ENCODE measurements at regions not wholly inside any gene's neighbourhood (a gene's known extent, or its start where the extent isn't known, plus 50 kb on each side); places are given as distances from the start of the nearest gene placed in this dataset.

DNA sequence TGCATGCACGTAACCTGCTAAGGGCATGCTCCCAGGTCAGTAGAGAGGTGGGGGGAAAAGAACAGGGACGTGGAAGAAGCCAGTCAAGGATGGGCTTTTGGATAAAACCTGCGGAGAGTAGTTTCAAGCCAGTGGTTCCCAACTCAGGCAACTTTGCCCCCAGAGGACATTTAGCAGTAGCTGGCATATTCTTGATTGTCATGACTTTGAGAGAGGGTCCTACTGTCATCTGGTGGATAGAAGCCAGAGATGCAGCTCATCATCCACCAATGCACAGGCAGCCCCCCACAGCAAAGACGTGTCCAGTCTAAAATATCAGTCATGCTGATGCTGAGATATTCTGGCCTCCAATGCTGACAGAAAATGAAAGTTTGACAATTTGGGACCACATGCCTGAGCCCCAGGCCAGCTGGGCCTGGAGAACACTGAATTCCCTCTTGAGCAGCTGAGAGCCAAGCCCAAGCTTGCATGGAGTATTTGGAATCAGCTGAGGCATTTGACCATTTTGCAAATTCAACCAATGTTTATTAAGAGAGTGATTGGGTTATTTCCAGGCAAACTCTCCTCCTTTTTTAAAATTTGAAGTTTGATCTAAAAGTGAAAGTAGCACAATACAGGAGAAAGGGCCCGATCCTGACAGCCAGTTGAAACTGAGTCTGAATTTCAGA, 110.0 kb upstream of the C7orf33 start:
- Histone ChIP-seq H3K4me1 (ENCODE audit: low read depth, poor library complexity, severe bottlenecking) (peaks cover 5% of the 10 kb centered on the region), H4K20me1 (ENCODE audit: insufficient read depth) (no peaks in the 10 kb centered on the region), H2AFZ (ENCODE audit: low read depth) (no peak overlapping the region), H3K4me2 (no peak overlapping the region), H3K36me3 (ENCODE audit: insufficient read depth) (no peaks in the 10 kb centered on the region), H3K27me3 (ENCODE audit: insufficient read depth, low read depth) (no peaks in the 10 kb centered on the region), H3K27ac (no peak overlapping the region), H3K79me2 (ENCODE audit: insufficient read depth, low read depth) (no peaks in the 10 kb centered on the region), H3K4me3 (IDR thresholded peaks at IDR 0.05; ENCODE audit: insufficient read depth, low read depth, low read length) (no peak overlapping the region), H3K9ac (no peak overlapping the region)
- TF ChIP-seq CTCF (conservative IDR thresholded peaks at IDR 0.05; ENCODE audit: low read depth, low read length) = no peak

DNA sequence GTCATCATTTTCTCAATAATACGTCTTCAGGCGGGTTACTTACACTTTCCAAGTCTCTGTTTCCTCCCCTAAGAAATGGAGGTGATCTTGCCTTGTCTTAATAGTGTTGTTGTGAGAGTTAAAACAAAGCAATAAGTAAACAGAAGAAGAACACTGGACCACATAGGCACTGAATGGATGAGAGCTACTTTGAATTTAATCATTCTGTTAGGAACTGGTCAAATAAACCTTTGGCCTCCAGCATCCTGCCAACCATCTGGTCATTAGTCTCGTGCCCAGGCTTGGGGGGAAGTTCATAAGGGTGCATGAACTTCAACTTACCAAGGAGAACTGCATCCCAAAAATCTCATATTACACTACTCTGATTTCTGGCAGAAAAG, 109.4 kb upstream of the C7orf33 start:
- Histone ChIP-seq H4K20me1 (ENCODE audit: insufficient read depth) (no peaks in the 10 kb centered on the region), H3K27me3 (ENCODE audit: insufficient read depth, low read depth) (no peaks in the 10 kb centered on the region), H3K4me3 (IDR thresholded peaks at IDR 0.05; ENCODE audit: insufficient read depth, low read depth, low read length) (no peak overlapping the region), H3K4me1 (ENCODE audit: low read depth, poor library complexity, severe bottlenecking) (peaks cover 5% of the 10 kb centered on the region), H2AFZ (ENCODE audit: low read depth) (no peak overlapping the region), H3K36me3 (ENCODE audit: insufficient read depth) (no peaks in the 10 kb centered on the region), H3K79me2 (ENCODE audit: insufficient read depth, low read depth) (no peaks in the 10 kb centered on the region), H3K27ac (no peak overlapping the region), H3K4me2 (no peak overlapping the region), H3K9ac (no peak overlapping the region)
- TF ChIP-seq CTCF (conservative IDR thresholded peaks at IDR 0.05; ENCODE audit: low read depth, low read length) = no peak

DNA sequence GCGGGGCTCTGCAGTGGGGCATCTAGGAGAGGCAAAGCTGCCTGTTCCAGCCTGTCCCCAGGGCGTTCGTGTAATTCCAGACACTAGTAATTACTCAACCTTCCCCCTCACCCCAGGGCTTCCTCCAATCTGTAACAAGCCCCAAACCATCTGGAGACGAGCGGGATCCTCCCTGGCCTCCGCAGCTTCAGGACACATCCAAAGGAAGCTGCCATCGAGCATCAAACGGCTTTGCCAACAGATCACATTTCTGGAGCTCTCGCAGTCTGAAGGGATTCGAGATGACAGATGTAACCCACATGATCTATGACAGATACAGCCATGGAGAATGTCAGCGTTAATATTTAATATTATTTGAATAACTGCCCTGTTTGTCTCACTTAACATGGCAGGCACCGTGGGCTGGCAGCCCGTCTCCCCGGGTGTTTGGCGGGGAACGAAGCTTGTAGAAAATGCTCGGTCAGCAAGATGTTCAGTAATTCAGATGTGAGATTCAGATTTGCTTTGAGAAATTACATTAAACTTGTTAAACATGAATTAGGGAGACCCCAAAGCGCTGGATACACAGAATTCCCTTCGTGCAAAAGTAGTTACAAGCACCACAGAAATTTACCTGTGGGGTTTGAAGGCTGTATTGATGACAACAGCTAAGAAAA, 108.5 kb upstream of the C7orf33 start:
- no peak overlapping the region for H3K4me2 ChIP-seq
- TF ChIP-seq CTCF (conservative IDR thresholded peaks at IDR 0.05; ENCODE audit: low read depth, low read length) = no peak
- no peak overlapping the region for H3K9ac ChIP-seq

GRCh38 chr7:148483515-148484308, 106.9 kb upstream of the C7orf33 start:
- Histone ChIP-seq H3K4me1 (ENCODE audit: low read depth, poor library complexity, severe bottlenecking) (peaks cover 5% of the 10 kb centered on the region), H3K79me2 (ENCODE audit: insufficient read depth, low read depth) (no peaks in the 10 kb centered on the region), H3K4me2 (no peak overlapping the region), H3K27me3 (ENCODE audit: insufficient read depth, low read depth) (no peaks in the 10 kb centered on the region), H3K4me3 (IDR thresholded peaks at IDR 0.05; ENCODE audit: insufficient read depth, low read depth, low read length) (no peak overlapping the region), H3K36me3 (ENCODE audit: insufficient read depth) (no peaks in the 10 kb centered on the region), H2AFZ (ENCODE audit: low read depth) (no peak overlapping the region), H3K27ac (no peak overlapping the region), H4K20me1 (ENCODE audit: insufficient read depth) (no peaks in the 10 kb centered on the region), H3K9ac (no peak overlapping the region)
- no peak for TF ChIP-seq CTCF (conservative IDR thresholded peaks at IDR 0.05; ENCODE audit: low read depth, low read length)

More for the DNA sequence above, 108.5 kb upstream of the C7orf33 start:
- no peaks in the 10 kb centered on the region for H3K79me2 ChIP-seq (ENCODE audit: insufficient read depth, low read depth)
- H3K36me3 ChIP-seq (ENCODE audit: insufficient read depth) = no peaks in the 10 kb centered on the region
- no peak overlapping the region for H2AFZ ChIP-seq (ENCODE audit: low read depth)
- H3K27me3 ChIP-seq (ENCODE audit: insufficient read depth, low read depth) = no peaks in the 10 kb centered on the region
- peaks cover 5% of the 10 kb centered on the region for H3K4me1 ChIP-seq (ENCODE audit: low read depth, poor library complexity, severe bottlenecking)
- H3K4me3 ChIP-seq (IDR thresholded peaks at IDR 0.05; ENCODE audit: insufficient read depth, low read depth, low read length) = no peak overlapping the region
- no peak overlapping the region for H3K27ac ChIP-seq
- H4K20me1 ChIP-seq (ENCODE audit: insufficient read depth) = no peaks in the 10 kb centered on the region

All from KMS-11 (cell line).